ENCODE measurements at regions not wholly inside any gene's neighbourhood (a gene's known extent, or its start where the extent isn't known, plus 50 kb on each side); places are given as distances from the start of the nearest gene placed in this dataset.

DNA sequence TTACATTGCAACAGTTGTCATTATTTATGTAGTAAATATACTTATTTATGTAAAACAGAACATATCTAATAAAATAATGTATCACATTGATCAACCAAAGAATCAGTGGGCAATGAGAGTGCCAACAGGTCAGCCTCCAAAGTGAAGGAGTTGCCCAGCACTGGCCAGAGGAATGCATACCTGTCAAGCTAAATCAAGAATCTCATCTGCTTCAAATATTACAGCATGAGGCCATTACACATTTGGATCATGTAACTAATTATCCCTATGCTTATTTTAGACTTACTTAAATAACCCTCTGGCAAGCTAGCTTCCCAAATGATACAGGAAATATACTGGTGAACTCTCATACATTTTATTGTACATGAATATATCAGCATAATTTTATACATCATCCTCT is 1211.7 kb upstream of the ACVR2A start:
- CTCF ChIA-PET = interaction anchor here (2.2 kb wide), 1 partner anchor 8 kb away, joined by 4 read pairs; no protein-coding TSS in a partner anchor
- no peak for DNase-seq (ENCODE audit: extremely low spot score)
- POLR2A ChIA-PET = no interaction called here
- TF ChIP-seq, protein P1, sequence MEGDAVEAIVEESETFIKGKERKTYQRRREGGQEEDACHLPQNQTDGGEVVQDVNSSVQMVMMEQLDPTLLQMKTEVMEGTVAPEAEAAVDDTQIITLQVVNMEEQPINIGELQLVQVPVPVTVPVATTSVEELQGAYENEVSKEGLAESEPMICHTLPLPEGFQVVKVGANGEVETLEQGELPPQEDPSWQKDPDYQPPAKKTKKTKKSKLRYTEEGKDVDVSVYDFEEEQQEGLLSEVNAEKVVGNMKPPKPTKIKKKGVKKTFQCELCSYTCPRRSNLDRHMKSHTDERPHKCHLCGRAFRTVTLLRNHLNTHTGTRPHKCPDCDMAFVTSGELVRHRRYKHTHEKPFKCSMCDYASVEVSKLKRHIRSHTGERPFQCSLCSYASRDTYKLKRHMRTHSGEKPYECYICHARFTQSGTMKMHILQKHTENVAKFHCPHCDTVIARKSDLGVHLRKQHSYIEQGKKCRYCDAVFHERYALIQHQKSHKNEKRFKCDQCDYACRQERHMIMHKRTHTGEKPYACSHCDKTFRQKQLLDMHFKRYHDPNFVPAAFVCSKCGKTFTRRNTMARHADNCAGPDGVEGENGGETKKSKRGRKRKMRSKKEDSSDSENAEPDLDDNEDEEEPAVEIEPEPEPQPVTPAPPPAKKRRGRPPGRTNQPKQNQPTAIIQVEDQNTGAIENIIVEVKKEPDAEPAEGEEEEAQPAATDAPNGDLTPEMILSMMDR (IDR thresholded peaks at IDR 0.05; ENCODE audit: control extremely low read depth, extremely low read depth, low read depth, missing control alignments) = no peak

DNA sequence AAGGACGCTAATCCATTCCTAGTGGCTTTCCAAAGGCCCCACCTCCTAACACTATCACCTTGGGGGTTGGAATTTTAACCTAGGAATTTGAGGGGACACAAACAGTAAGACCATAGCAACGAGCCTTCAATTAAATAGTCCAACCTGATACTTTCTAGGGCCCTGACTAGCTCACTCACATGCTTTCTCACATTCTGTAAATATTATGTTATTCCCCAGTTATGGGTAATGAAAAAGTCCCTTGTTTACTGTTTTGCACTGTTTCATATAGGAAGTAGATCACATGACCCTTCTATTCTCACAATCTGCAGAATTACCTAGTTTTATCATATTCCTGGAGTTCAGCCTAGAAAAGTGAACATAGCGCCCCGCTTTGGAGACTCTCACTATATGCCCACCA is 1212.1 kb upstream of the ACVR2A start:
- TF ChIP-seq, protein P1 (IDR thresholded peaks at IDR 0.05; ENCODE audit: control extremely low read depth, extremely low read depth, low read depth, missing control alignments) = no peak
- ChIA-PET POLR2A (no interaction called here), CTCF (interaction anchor here (2.2 kb wide), 1 partner anchor 8 kb away, joined by 4 read pairs; no protein-coding TSS in a partner anchor)
- DNase-seq (ENCODE audit: extremely low spot score) = no peak

DNA sequence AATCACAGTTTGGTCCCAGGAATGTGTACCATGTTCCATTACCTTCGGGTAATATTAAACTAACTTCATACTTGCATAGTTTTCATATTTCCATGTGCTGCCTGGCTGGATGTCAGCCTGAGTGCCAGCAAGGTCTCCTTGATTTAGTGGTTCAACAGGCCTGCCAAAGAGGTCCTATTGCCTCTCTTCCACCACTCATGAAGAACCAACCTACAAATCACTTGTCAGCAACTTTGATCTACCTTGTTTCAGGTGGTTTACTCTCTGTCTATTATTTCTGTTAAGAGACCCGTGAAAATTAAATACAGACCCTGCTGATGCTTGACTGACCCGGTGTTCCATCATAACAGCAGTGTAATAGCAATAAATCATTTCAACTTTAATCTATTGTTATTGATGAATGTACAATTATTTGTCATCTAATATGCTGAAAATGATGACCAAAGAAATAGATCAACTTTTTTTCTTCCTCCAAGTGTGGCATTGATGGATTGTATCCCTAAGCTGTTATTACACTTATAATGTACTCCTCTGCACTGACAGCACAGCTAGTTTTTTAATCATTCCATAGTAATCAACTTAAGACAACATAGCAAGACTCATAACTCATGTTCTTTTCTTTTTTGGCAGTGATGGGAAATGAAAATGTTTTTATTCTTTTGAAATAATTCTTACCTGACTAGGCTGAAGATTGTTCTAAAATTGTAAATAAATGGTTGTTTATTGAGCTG is 1220.2 kb upstream of the ACVR2A start:
- CTCF ChIA-PET = interaction anchor here (0.8 to 1.7 kb wide), 2 partner anchors 9 to 14 kb away, joined by 3 to 4 read pairs; no protein-coding TSS in a partner anchor
- DNase-seq (ENCODE audit: extremely low spot score) = no peak
- TF ChIP-seq, protein P1 (IDR thresholded peaks at IDR 0.05; ENCODE audit: control extremely low read depth, extremely low read depth, low read depth, missing control alignments) = no peak
- POLR2A ChIA-PET = no interaction called here

DNA sequence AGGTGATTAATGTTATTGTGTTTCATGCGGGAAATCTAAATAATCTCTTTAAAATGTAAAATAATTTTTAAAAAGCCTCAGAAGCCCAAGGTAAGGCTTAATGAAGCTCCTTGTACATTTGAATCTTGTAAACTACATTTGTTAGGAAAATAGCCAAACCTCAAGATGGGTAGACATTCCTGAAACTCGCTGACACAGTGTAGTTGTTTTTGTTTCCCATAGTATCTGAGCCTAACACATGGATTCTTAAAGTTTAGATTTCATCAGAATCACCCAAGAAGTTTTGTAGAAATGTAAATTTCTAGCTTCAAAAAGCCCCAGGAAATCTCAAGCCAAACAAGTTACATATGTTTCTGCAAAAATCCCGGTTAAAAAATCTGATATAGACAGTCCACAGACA is 1221.1 kb upstream of the ACVR2A start:
- POLR2A ChIA-PET = no interaction called here
- TF ChIP-seq, protein P1 (IDR thresholded peaks at IDR 0.05; ENCODE audit: control extremely low read depth, extremely low read depth, low read depth, missing control alignments) = no peak
- DNase-seq (ENCODE audit: extremely low spot score) = no peak
- CTCF ChIA-PET = no interaction called here

DNA sequence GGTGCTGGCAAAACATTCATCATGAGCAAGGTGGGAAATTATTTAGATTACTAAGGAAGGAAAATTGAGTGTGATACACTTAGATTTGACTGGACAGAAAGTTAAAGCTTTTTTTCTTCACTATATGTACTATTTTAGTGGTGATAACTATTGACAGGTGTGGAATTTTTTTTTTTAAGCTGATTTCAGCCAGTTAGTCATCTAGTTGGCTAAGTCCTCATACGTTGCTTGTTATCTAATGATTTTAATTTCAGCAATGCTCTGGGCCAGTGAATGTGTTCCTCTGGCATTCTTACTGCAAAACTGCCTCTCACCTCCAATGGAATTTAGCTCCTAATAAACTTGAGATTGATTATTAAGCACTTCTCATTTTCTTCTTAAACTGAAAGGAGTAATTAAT is 1223.2 kb upstream of the ACVR2A start:
- ChIA-PET POLR2A (no interaction called here), CTCF (no interaction called here)
- TF ChIP-seq, protein P1 (IDR thresholded peaks at IDR 0.05; ENCODE audit: control extremely low read depth, extremely low read depth, low read depth, missing control alignments) = no peak
- DNase-seq (ENCODE audit: extremely low spot score) = no peak

DNA sequence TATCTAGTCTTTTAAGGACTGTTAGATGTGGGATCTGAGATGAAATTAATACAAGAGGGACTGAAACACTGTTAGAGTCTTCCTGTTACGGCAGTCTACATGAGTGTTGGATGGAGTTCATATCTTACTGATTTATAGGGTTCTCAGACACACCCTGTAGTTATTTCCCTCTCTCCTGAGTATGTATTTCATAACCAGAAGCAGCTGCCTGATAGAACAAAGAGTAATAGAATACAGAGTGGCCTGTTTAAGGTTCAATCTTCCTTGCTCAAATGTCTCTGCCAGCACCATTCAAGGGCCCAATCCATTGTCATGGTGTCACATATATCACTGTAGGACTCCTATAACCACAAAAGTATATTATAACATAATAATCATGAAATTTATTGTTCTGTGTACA is 1229.1 kb upstream of the ACVR2A start:
- DNase-seq (ENCODE audit: extremely low spot score) = no peak
- ChIA-PET CTCF (interaction anchor here (1.5 kb wide), 1 partner anchor 27 kb away, joined by 3 read pairs; no protein-coding TSS in a partner anchor), POLR2A (no interaction called here)
- TF ChIP-seq, protein P1 (IDR thresholded peaks at IDR 0.05; ENCODE audit: control extremely low read depth, extremely low read depth, low read depth, missing control alignments) = no peak
